Kidney epithelial cell (primary cell): ENCODE measurements at regions not wholly inside any gene's neighbourhood (a gene's known extent, or its start where the extent isn't known, plus 50 kb on each side); places are given as distances from the start of the nearest gene placed in this dataset.

ENCODE experiments used
- DNase-seq: peaks from one replicate; pipeline ENCODE4 v3.0.0-alpha.2; 2010; ENCODE audit warnings: low read depth
- H3K27me3 ChIP-seq: 2 replicates; pipeline ENCODE4 v1.6.0; 2011; ENCODE audit warnings: low read length; ENCODE audit not compliant: control insufficient read depth, insufficient read depth
- H3K36me3 ChIP-seq: 2 replicates; pipeline ENCODE4 v1.5.1; 2011; ENCODE audit warnings: low read length; ENCODE audit not compliant: control insufficient read depth, insufficient read depth
- H3K4me3 ChIP-seq: 2 replicates; pipeline ENCODE4 v1.5.1; 2011; ENCODE audit warnings: low read depth, mild to moderate bottlenecking, control low read depth, low read length
- TF ChIP-seq, protein P1 (sequence below): IDR thresholded peaks from 2 replicates; pipeline ENCODE4 v1.5.1; 2011; ENCODE audit warnings: mild to moderate bottlenecking, moderate library complexity, low read length, control low read depth, inconsistent platforms; ENCODE audit not compliant: insufficient read depth, poor library complexity, severe bottlenecking

DNA sequence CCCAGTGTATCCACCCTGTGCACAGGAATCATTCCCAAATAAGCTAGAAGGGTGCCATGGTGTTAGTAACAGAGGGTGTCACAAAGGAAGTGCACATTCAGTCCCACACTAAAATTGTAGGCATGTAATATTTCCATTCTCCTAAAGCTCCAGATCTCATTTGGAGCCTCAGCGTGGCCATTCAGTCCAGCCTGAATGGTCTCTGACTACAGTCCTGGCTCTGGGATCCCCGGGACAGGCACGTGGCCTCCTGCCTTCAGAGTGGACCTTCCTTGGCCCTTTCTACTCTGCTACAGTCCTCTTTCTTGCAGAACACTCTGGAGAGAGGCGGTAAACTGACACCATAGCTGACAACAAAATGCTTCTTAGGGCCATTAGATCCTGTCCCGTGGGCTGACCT lies 243.9 kb downstream of the IRX2 start:
- Histone ChIP-seq H3K36me3 (no peaks in the 10 kb centered on the region), H3K4me3 (no peak overlapping the region), H3K27me3 (no peaks in the 10 kb centered on the region)
- TF ChIP-seq, protein P1, sequence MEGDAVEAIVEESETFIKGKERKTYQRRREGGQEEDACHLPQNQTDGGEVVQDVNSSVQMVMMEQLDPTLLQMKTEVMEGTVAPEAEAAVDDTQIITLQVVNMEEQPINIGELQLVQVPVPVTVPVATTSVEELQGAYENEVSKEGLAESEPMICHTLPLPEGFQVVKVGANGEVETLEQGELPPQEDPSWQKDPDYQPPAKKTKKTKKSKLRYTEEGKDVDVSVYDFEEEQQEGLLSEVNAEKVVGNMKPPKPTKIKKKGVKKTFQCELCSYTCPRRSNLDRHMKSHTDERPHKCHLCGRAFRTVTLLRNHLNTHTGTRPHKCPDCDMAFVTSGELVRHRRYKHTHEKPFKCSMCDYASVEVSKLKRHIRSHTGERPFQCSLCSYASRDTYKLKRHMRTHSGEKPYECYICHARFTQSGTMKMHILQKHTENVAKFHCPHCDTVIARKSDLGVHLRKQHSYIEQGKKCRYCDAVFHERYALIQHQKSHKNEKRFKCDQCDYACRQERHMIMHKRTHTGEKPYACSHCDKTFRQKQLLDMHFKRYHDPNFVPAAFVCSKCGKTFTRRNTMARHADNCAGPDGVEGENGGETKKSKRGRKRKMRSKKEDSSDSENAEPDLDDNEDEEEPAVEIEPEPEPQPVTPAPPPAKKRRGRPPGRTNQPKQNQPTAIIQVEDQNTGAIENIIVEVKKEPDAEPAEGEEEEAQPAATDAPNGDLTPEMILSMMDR: no peak
- DNase-seq: no peak

DNA sequence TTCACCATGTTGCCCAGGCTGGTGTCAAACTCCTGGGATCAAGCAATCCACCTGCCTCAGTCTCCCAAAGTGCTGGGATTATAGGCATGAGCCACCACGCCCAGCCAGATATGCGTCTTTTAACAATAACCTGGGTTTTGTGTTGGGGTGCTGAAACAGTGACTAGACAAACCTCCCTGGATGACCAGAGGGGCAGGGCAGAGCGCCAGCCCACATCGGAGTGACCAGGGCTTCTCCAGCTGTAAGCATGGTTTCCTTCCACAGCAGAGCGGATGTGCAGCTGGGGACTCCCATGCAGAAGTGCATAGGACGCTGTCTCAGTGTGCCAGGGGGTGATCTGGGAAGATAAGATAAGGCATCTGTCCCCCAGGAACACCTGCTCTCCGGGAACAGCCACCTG lies 244.9 kb downstream of the IRX2 start:
- Histone ChIP-seq H3K36me3 (no peaks in the 10 kb centered on the region), H3K27me3 (no peaks in the 10 kb centered on the region), H3K4me3 (no peak overlapping the region)
- no peak for DNase-seq
- TF ChIP-seq, protein P1: no peak

DNA sequence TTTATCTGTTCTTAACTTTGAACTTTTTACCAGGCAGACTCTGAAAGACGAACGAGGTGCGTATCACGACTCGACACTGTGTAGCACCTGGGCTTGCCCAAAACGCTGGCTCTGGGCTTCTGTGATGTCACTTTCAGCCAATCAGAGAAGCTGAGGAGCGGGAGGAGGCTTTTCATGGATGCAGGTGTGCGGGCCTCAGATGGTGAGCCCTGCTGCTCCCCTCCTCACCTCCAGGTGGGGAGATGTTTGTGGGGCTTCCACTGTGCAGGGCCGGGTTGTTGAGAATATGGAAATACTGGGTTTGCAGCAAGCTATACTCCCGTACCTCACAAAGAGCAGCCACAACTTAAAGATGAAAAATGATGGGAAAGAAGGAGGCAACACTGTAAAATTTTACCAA lies 246.3 kb downstream of the IRX2 start:
- Histone ChIP-seq H3K4me3 (no peak overlapping the region), H3K36me3 (no peaks in the 10 kb centered on the region), H3K27me3 (no peaks in the 10 kb centered on the region)
- TF ChIP-seq, protein P1: no peak
- no peak for DNase-seq

DNA sequence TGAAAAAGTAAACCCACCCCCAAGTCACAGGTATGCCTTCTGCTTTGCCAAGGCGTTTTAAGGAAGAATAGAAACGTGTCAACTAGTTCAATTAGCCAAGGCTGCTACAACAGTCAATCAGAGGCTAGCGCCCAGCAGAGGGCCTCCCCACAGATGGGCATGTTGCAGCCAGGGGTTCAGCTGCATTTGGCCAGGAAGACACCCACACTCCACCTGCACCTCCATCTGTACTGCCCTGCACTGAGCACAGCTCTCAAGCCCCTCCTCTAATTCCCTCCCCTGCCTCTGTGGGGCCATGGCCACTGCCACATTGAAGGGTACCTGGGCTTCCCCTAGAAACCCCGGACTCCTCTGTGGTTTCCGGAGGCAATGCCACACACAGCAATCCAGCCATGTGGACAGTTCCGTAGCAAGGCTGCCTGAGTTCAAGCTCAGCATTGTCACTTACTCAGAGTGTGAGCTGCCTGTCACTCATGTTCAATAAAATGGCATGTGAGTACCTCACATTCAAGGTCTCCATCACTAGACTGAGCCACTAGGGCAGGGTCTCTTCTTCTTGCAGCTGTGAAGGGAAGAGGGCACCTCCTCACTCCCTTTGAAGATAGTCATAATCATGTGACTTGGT lies 248.4 kb downstream of the IRX2 start:
- TF ChIP-seq, protein P1: no peak
- Histone ChIP-seq H3K36me3 (no peaks in the 10 kb centered on the region), H3K4me3 (no peak overlapping the region), H3K27me3 (no peaks in the 10 kb centered on the region)
- no peak for DNase-seq

DNA sequence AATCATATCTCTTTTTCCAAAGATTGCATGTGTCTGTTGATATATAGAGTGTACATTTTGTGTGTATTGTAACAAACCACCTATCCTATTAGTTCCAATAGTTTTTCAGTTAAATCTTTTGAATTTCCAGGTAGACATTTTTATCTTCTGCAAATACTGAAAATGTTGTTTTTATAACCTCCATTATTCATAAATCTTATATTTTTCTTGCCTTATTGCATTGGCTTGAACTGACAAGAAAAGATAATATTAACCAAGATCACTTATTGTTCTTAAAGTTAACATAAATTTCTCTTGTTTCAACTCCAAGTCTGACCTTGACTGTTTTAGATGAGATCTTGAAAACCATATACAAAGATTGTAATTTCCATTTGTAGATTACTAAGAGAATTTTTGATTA lies 251.6 kb downstream of the IRX2 start:
- Histone ChIP-seq H3K36me3 (no peaks in the 10 kb centered on the region), H3K27me3 (no peaks in the 10 kb centered on the region), H3K4me3 (no peak overlapping the region)
- no peak for DNase-seq
- TF ChIP-seq, protein P1: no peak

DNA sequence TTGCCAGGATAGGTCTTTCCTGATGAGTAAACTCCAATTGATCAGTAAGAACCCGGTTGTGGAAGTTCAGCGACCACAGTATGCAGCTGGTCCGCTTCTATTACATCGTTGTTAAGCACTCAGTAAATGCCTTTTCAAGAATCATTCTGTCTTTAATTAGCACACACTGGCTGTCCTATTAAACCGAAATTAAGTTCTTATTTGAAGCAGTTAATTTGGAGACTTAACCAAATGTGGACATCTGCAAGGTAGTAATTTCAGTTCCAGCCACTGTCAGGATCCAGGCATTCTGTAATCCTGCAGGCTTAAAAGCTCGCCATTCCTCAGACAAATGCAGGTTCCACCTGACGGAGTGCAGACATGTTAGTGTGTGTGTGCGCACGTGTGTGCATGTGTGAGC lies 254.6 kb downstream of the IRX2 start:
- H3K4me3 ChIP-seq: no peak overlapping the region
- no peaks in the 10 kb centered on the region for H3K36me3 ChIP-seq
- H3K27me3 ChIP-seq: no peaks in the 10 kb centered on the region
- DNase-seq: no peak
- TF ChIP-seq, protein P1: no peak
